HG03039 (cell line): ENCODE measurements at regions not wholly inside any gene's neighbourhood (a gene's known extent, or its start where the extent isn't known, plus 50 kb on each side); places are given as distances from the start of the nearest gene placed in this dataset.
"Not testable (repeated sequence)": the region's sequence is repeated elsewhere in the genome, so short reads cannot be mapped to it uniquely, and the experiment has no call there.

Source experiments
- ATAC-seq: cut with Tn5 transposase; IDR thresholded peaks from one replicate; pipeline ENCODE4 v1.9.1; 2021; ENCODE audit warnings: mild to moderate bottlenecking, moderate library complexity; ENCODE audit not compliant: unreplicated experiment

DNA sequence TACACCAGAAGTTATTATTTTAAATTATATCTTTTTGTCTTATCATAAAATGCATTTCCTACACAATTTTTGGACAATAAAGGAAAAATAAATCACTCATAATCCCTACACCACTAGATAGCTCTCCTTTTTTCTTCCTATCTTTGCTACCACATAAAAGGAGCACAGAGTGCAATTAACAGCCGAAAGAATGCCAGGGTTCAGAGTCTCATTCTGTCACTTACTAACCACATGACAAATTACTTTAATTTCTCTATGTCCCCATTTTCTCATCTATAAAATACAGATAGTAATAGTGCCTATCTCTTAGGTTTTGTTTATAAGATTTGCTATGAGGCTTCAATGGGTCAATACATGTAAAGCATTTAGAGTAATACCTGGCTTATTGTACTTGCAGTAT lies 158.7 kb upstream of the GRIN3A start:
- ATAC-seq: no peak

- no peak for ATAC-seq
Observed at GRCh38 chr9:101893661-101894646, 155.5 kb upstream of the GRIN3A start.

DNA sequence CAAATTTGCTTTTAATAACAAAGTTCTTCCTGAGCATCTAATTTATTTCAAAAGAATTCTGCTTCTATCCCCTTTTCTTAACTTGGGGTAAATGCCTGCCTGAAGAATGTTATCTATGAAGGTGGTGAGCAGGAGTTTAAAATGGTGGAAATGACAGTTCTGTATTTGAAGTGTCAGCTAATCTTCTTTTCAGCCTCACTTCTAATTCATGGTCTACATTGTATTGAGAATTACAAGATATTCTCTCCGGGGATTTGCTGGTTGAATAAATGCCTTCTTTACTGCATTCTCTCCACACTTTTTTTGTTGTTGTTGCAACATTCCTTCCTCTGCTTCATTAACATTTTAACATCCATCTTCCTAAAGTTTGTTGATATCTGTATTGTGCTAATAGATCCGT lies 143.1 kb upstream of the GRIN3A start:
- no peak for ATAC-seq

DNA sequence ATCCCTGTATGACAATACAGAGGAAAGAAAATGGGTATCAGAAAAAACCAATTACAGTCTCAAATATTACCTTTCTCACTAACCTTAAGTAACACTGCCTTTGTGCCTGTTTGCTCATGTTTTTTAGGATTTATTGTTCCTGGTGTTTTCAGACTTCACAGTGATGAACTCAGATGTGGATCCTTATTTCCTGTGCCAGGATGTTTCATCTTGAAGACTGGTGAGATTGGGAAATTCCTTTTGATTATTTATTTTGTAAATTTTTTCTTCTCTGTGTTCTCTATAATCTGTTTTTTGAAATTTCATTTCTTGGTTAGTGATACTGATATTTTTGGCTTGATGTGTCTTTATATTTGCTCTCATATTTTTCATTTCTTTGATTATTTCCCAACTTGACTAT lies 142.4 kb upstream of the GRIN3A start:
- no peak for ATAC-seq

DNA sequence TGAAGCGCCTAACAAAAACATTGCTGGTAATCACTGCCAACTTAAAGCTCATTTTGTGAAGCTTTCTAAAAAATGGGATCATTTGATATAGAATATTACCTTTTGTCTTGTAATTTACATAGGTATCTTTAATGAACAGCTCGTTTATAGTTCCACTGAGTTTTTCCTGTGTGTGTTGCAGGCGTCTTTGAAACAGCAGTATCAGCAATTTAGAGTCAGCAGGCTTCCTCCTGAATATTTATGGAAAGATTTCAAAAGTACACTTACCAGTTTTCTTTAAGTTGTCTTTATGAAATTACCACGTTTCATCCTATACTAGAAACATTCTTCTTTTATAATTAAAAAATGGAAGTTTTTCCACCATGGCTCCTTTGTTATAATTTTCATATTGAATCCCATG lies 140.3 kb upstream of the GRIN3A start:
- ATAC-seq: no peak

GRCh38 chr9:101877439-101877838 lies 139.0 kb upstream of the GRIN3A start:
- ATAC-seq: no peak

DNA sequence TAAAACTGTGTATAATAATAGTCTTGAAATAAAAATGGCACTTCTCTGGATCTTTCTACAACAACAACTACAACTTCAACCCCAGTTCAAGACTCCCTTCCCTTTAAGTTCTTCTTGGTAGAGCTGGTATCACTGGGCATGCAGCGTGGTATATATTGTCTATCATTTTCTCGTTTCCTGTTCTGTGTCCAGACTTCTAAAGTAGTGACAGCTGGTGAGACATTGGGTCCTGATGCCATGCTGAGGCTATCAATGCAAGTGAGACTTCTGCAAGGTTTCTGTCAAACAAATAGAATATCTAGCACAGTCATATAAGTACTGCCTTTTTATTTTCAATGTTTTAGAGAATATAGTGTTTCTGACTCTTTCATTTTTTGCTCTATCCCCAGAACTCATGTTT lies 123.0 kb upstream of the GRIN3A start:
- no peak for ATAC-seq

DNA sequence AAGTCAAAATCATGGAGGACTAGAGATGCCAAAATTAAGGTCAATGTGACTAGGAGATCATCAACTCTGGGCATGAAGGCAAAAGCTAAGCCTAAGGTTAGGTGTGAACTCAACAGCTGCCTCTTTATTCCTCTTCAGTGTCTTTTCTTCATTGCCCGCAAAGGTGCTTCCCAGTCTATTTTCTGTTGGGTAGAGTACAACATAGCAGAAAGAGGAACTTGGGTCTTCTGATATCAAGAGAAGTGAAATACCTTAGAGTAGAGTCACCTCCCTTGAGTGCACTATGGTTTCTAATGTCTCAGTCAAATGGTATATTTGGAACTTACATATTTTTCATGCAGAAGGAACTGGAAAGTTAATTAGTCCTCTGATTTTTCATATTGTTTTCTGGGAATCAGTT lies 122.5 kb upstream of the GRIN3A start:
- ATAC-seq: no peak

GRCh38 chr9:101859620-101860019 lies 121.2 kb upstream of the GRIN3A start:
- ATAC-seq: no peak

DNA sequence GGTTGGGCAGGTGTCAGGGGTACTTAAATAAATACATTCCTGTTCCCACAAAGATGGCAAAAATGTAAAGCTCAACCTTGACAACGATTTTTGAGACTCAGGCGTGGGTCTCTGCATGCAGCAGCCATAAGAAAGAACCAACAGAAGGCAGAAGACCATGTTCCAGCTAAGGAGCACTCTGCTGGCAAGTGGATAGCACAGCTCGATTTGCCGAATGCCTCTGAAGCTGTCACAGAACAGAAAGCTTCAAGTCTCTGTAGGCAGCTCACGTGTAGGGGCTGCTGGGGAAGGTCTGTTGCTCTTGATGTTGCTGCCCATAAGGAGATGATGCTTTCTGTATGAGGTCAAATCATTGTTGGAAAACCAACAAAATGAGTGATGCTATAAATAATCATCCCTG lies 119.6 kb upstream of the GRIN3A start:
- no peak for ATAC-seq

DNA sequence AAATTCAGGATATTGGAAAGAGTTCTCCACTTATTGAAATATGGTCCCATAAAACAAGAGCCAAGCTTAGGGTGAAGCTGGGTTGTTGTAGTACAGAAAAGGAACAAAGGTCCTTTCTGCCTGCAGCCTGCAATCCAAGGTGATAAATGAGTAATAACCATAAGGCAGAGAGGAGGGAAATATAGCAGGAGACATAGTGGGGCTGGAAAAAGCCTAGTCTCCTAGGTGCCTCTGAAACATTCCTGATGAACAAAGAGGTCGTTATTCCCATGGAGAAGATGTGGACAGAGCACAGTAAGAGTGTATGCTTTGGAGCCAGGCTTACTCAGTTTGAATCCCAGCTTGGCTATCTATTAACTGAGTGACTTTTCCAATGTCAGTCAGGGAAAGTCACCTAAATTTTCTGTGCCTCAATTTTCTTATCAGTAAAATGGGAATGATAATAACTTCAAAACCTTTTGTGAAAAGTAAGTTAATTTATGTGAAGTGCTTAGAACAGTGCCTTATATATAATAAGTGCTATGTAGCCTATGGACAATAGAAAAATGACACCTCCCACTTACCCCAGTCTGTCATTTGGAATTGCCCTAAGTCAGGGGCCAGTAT lies 110.8 kb upstream of the GRIN3A start:
- no peak for ATAC-seq

GRCh38 chr9:101848485-101848919 lies 110.1 kb upstream of the GRIN3A start:
- no peak for ATAC-seq

GRCh38 chr9:101846161-101846560 lies 107.7 kb upstream of the GRIN3A start:
- no peak for ATAC-seq

GRCh38 chr9:101840694-101841188 lies 102.3 kb upstream of the GRIN3A start:
- no peak for ATAC-seq

DNA sequence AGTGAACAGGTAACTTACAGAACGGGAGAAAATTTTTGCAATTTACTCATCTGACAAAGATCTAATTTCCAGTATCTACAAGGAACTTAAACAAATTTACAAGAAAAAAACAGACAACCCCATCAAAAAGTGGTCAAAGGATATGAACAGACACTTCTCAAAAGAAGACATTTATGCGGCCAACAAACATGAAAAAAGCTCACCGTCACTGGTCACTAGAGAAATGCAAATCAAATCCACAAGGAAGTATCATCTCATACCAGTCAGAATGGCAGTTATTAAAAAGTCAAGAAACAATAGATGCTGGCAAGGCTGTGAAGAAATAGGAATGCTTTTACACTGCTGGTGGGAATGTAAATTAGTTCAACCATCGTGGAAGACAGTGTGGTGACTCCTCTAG lies 100.5 kb upstream of the GRIN3A start:
- not testable (repeated sequence) for ATAC-seq

DNA sequence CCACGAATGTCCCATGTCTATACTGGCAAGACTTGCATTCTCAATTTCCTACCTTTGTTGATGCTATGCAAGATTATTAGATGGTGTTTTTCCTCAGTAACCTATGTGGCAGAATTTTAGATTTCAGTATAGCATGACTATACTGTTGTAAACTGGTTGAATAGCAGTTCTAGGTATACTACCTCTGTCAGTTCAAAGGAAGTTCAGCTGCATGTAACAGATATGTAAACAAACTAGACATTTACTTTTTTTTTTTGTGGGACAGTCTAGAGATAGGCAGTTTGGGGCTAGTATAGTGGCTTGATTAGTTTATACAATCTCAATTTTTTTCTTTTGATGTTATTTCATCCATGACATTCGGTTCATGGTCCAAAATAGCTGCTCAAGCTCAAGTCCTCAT lies 97.6 kb upstream of the GRIN3A start:
- ATAC-seq: no peak

DNA sequence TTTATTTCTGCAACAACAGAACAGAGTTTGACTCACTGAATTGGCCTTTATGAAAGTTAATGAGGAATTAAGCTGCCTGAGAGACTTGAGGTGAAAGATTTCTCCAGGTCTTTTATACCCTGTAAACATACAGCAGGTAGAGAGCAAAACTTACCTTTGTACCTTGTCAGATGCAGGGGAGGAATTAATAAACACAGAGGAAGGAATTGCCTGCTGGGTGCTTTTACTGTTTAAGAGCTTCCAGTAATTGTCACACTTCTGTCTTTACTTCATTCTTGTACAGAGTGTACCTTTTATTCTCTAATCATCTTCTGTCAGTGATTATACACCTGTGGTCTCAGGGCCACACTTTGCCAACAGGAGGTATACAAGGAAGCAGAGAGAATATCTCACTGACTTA lies 94.0 kb upstream of the GRIN3A start:
- ATAC-seq: no peak

GRCh38 chr9:101821450-101821849 lies 83.0 kb upstream of the GRIN3A start:
- ATAC-seq: not testable (repeated sequence)

DNA sequence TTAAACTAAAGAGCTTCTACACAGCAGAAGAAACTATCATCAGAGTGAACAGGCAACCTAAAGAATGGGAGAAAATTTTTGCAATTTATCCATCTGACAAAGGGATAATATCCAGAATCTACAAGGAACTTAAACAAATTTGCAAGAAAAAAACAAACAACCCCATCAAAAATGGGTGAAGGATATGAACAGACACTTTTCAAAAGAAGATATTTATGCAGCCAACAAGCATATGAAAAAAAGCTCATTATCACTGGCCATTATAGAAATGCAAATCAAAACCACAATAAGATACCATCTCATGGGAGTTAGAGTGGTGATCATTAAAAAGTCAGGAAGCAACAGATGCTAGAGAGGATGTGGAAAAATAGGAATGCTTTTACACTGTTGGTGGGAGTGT lies 82.5 kb upstream of the GRIN3A start:
- not testable (repeated sequence) for ATAC-seq

GRCh38 chr9:101814064-101814463 lies 75.6 kb upstream of the GRIN3A start:
- no peak for ATAC-seq

- not testable (repeated sequence) for ATAC-seq
Observed at GRCh38 chr9:101807879-101808278, 69.4 kb upstream of the GRIN3A start.

- no peak for ATAC-seq
Observed at GRCh38 chr9:101796044-101796443, 57.6 kb upstream of the GRIN3A start.
